ENCODE measurements at regions not wholly inside any gene's neighbourhood (a gene's known extent, or its start where the extent isn't known, plus 50 kb on each side); places are given as distances from the start of the nearest gene placed in this dataset.

DNA sequence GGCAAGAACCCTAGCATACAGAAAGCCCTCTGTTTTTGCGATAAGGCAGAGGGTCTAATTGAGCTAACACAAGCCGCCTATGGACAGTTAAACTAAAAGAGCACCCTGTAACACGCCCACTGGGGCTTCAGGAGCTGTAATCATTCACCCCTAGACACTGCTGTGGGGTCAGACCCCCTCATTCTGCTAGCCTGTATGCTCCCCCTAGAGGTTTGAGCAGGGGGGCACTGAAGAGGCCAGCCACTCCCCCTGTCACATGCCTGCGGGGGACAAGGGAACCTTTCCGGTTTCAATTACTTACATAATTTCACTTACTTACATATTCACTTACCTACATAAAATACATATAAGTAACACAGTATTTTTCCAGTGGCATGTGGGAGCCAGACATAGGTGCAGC lies 469.5 kb upstream of the FAM241A start:
- ChIA-PET CTCF (interaction anchor here (1.1 kb wide), 1 partner anchor 10 kb away, joined by 3 read pairs; no protein-coding TSS in a partner anchor), POLR2A (no interaction called here)
- FAIRE-seq (no peak), DNase-seq (ENCODE audit: low read depth, low spot score) (no peak)
- TF ChIP-seq EZH2 (IDR thresholded peaks at IDR 0.05; ENCODE audit: borderline replicate concordance, low read depth, low read length, severe bottlenecking): no peak
- no peak for TF ChIP-seq GATA2 (IDR thresholded peaks at IDR 0.05; ENCODE audit: insufficient read depth, insufficient read length, low read depth, low read length)
- no peak for TF ChIP-seq CTCF (IDR thresholded peaks at IDR 0.05; ENCODE audit: extremely low read depth in 1 of 2, insufficient read depth in 1 of 2, low read depth in 1 of 2, low read length in 2 of 2)
- no peak for TF ChIP-seq MYC (IDR thresholded peaks at IDR 0.05; ENCODE audit: low read depth, low read length)
- no peak for TF ChIP-seq FOS (IDR thresholded peaks at IDR 0.05; ENCODE audit: borderline replicate concordance, insufficient read depth, low read length)
- TF ChIP-seq MAX (IDR thresholded peaks at IDR 0.05; ENCODE audit: insufficient read depth, insufficient read length): no peak
- TF ChIP-seq POLR2A (IDR thresholded peaks at IDR 0.05; ENCODE audit: low read depth, low read length): no peak
- TF ChIP-seq POLR2AphosphoS5 (IDR thresholded peaks at IDR 0.05; ENCODE audit: insufficient read depth, low read depth, low read length): no peak
- no peak for TF ChIP-seq JUN (IDR thresholded peaks at IDR 0.05; ENCODE audit: borderline replicate concordance, insufficient read depth, insufficient read length, low read depth)
- H3K9me3 ChIP-seq (replicated peaks; ENCODE audit: control insufficient read depth, insufficient read depth, low read length): no peaks in the 10 kb centered on the region
- no peaks in the 10 kb centered on the region for H3K79me2 ChIP-seq (ENCODE audit: control insufficient read depth, insufficient read depth, low read length)
- no peaks in the 10 kb centered on the region for H3K9me1 ChIP-seq (replicated peaks; ENCODE audit: control insufficient read depth, extremely low read depth, insufficient read depth, low read length)
- peaks cover 20% of the 10 kb centered on the region for H3K4me1 ChIP-seq (ENCODE audit: control insufficient read depth, extremely low read depth, insufficient read depth, low read length)
- no peak overlapping the region for H3K9ac ChIP-seq (replicated peaks; ENCODE audit: extremely low read depth, insufficient read depth, low read length)
- intact Hi-C loops (cut with micrococcal nuclease): loop anchor here (5.0 kb wide), 1 partner anchor 1133 kb away; no protein-coding TSS in a partner anchor
- dilution Hi-C loops (cut with MboI; ENCODE audit: extremely low pct_ligation_motif_present, low sequenced_read_pairs): no loop called here
- H3K27me3 ChIP-seq (ENCODE audit: control insufficient read depth in 2 of 2, insufficient read depth in 2 of 2, low read length in 2 of 2): no peaks in the 10 kb centered on the region
- no peak overlapping the region for H2AFZ ChIP-seq (ENCODE audit: low read depth, low read length)
- no peak overlapping the region for H3K27ac ChIP-seq (ENCODE audit: insufficient read depth, low read depth, low read length)
- H4K20me1 ChIP-seq (replicated peaks; ENCODE audit: control insufficient read depth, extremely low read depth, insufficient read depth, low read length): no peaks in the 10 kb centered on the region
- no peak overlapping the region for H3K4me3 ChIP-seq (replicated peaks in 1 of 3; ENCODE audit: insufficient read depth in 1 of 3, low read depth in 1 of 3, low read length in 3 of 3)
- BruUV-seq (replicated peaks): no TSS peak
- no peak overlapping the region for H3K4me2 ChIP-seq (ENCODE audit: insufficient read depth, low read length)
- H3K36me3 ChIP-seq (ENCODE audit: control insufficient read depth in 2 of 2, extremely low read depth in 1 of 2, insufficient read depth in 2 of 2, low read length in 2 of 2): no peaks in the 10 kb centered on the region

All from endothelial cell of umbilical vein (primary cell).